GM12878 (cell line): ENCODE measurements at regions not wholly inside any gene's neighbourhood (a gene's known extent, or its start where the extent isn't known, plus 50 kb on each side); places are given as distances from the start of the nearest gene placed in this dataset.

ENCODE experiments used
- ATAC-seq: fragments of 200-7000 bp; cut with Tn5 transposase; 3 replicates; pipeline ENCODE4 v1.9.1; 2020; ENCODE audit warnings: mild to moderate bottlenecking, moderate library complexity
- BruUV-seq: library from RNA; stranded (reverse); fragments of 400-500 nt; replicated peaks from 2 replicates; lab custom pipeline; 2021; lab: Mats Ljungman, UMichigan
- CTCF ChIA-PET: fragments of 300-600 bp; sonication (Branson Sonifier 250); formaldehyde crosslinking; extraction: SDS; loops from one replicate; lab custom pipeline; 2021; ENCODE audit warnings: inconsistent platforms; lab: Yijun Ruan, JAX
- POLR2A ChIA-PET: fragments of 350-600 bp; formaldehyde crosslinking; extraction: SDS; loops from one replicate; lab custom pipeline; 2021; ENCODE audit warnings: inconsistent platforms; lab: Charles Lee
- RAD21 ChIA-PET: fragments of 300-600 bp; sonication (Branson Sonifier 250); formaldehyde crosslinking; loops from one replicate; lab custom pipeline; 2023; ENCODE audit warnings: antibody characterized with exemption; ENCODE audit not compliant: unreplicated experiment; lab: Charles Lee
- SMC1A ChIA-PET: fragments of 300-600 bp; sonication (Branson Sonifier 250); formaldehyde crosslinking; loops from one replicate; lab custom pipeline; 2023; ENCODE audit not compliant: unreplicated experiment, uncharacterized antibody; lab: Charles Lee
- DNase-seq: peaks from one replicate; pipeline ENCODE4 v3.0.0-alpha.2; 2011; ENCODE audit warnings: low read depth, low spot score
- FAIRE-seq: peaks from 3 replicates; lab custom pipeline; 2011; peaks lifted over from hg19 to GRCh38; lab: Jason Lieb, UNC
- H2AFZ ChIP-seq: 2 replicates; pipeline ENCODE4 v1.6.0; 2011; ENCODE audit warnings: low read depth, low read length, control low read depth; ENCODE audit not compliant: control insufficient read depth
- H3K27ac ChIP-seq: 2 replicates; pipeline ENCODE4 v1.5.1; 2011; ENCODE audit warnings: control low read depth; ENCODE audit not compliant: control insufficient read depth, insufficient read depth
- H3K27me3 ChIP-seq, 2 experiments: replicated peaks in 1 of 2; 2 replicates each; pipeline versions ENCODE4 v1.6.0 to v1.6.1; 2011; ENCODE audit warnings: low read length in 1 of 2; ENCODE audit not compliant: control insufficient read depth in 2 of 2, insufficient read depth in 2 of 2
- H3K36me3 ChIP-seq, 2 experiments: 2 replicates each; pipeline ENCODE4 v1.5.1; 2011; ENCODE audit warnings: low read length in 1 of 2; ENCODE audit not compliant: control insufficient read depth in 2 of 2, insufficient read depth in 2 of 2
- H3K4me1 ChIP-seq: 2 replicates; pipeline ENCODE4 v1.6.1; 2011; ENCODE audit warnings: mild to moderate bottlenecking, low read length, moderate library complexity, mixed read lengths; ENCODE audit not compliant: control insufficient read depth, insufficient read depth
- H3K4me2 ChIP-seq: 2 replicates; pipeline ENCODE4 v1.6.0; 2011; ENCODE audit warnings: control low read depth; ENCODE audit not compliant: control insufficient read depth, insufficient read depth
- H3K4me3 ChIP-seq: fragments of 200-600 bp; sonication (generic); 2 replicates; pipeline ENCODE4 v1.5.1; 2016
- H3K79me2 ChIP-seq: 2 replicates; pipeline ENCODE4 v1.6.0; 2011; ENCODE audit warnings: low read length; ENCODE audit not compliant: control insufficient read depth, insufficient read depth
- H3K9ac ChIP-seq: 2 replicates; pipeline ENCODE4 v1.8.0; 2011; ENCODE audit warnings: low read length, control low read depth, mixed read lengths; ENCODE audit not compliant: control insufficient read depth, insufficient read depth
- H3K9me3 ChIP-seq: replicated peaks from 3 replicates; pipeline ENCODE4 v1.5.1; 2011; ENCODE audit warnings: mild to moderate bottlenecking, low read length; ENCODE audit not compliant: control insufficient read depth, insufficient read depth
- H4K20me1 ChIP-seq: 2 replicates; pipeline ENCODE4 v1.6.0; 2011; ENCODE audit not compliant: control insufficient read depth, insufficient read depth
- BCL11A ChIP-seq: IDR thresholded peaks from 2 replicates; pipeline ENCODE4 v1.6.1; 2011; ENCODE audit warnings: low read depth, low read length
- FOXK2 ChIP-seq: fragments of 450-650 bp; IDR thresholded peaks from 2 replicates; pipeline ENCODE4 v1.6.1; 2017; ENCODE audit warnings: mild to moderate bottlenecking, moderate library complexity
- GABPA ChIP-seq: IDR thresholded peaks from 2 replicates; pipeline ENCODE4 v1.6.1; 2014; ENCODE audit warnings: antibody characterized with exemption, low read depth, mild to moderate bottlenecking, inconsistent platforms
- HDGF ChIP-seq: fragments of 450-650 bp; IDR thresholded peaks from 2 replicates; pipeline ENCODE4 v1.6.1; 2016; ENCODE audit warnings: antibody characterized with exemption
- NFYB ChIP-seq: IDR thresholded peaks from 2 replicates; pipeline ENCODE4 v1.6.1; 2011; ENCODE audit warnings: low read depth, mild to moderate bottlenecking, low read length, improper control_type of control experiment, moderate library complexity; ENCODE audit not compliant: insufficient read depth
- POLR2A ChIP-seq: IDR thresholded peaks from 2 replicates; pipeline ENCODE4 v1.6.1; 2011; ENCODE audit warnings: low read depth, mild to moderate bottlenecking, low read length
- RAD21 ChIP-seq: IDR thresholded peaks from 2 replicates; pipeline ENCODE4 v1.6.1; 2011; ENCODE audit warnings: mild to moderate bottlenecking, low read depth, low read length, moderate library complexity; ENCODE audit not compliant: insufficient read depth
- RB1 ChIP-seq: fragments of 450-650 bp; formaldehyde crosslinking; IDR thresholded peaks from 2 replicates; pipeline ENCODE4 v1.6.1; 2017; ENCODE audit warnings: mild to moderate bottlenecking, borderline replicate concordance
- SIN3A ChIP-seq: IDR thresholded peaks from 2 replicates; pipeline ENCODE4 v1.6.1; 2012; ENCODE audit warnings: low read depth, low read length, improper control_type of control experiment
- SP1 ChIP-seq: IDR thresholded peaks from one replicate; pipeline ENCODE4 v1.6.1; 2011; ENCODE audit warnings: low read depth, low read length
- SREBF1 ChIP-seq: IDR thresholded peaks from 2 replicates; pipeline ENCODE4 v1.6.1; 2012; ENCODE audit warnings: mild to moderate bottlenecking, low read length
- SRF ChIP-seq, 2 experiments: IDR thresholded peaks; 2 replicates each; pipeline ENCODE4 v1.6.1; 2011; ENCODE audit warnings: low read depth in 2 of 2, low read length in 2 of 2, mild to moderate bottlenecking in 1 of 2, moderate library complexity in 1 of 2
- TARDBP ChIP-seq: IDR thresholded peaks from 2 replicates; pipeline ENCODE4 v1.6.1; 2016; ENCODE audit warnings: borderline replicate concordance
- TBL1XR1 ChIP-seq: IDR thresholded peaks from 2 replicates; pipeline ENCODE4 v1.6.1; 2012; ENCODE audit warnings: low read depth, low read length, improper control_type of control experiment
- WGBS: methylation state at CpG from one replicate; pipeline ENCODE4 v1.1.6; 2016; ENCODE audit warnings: low lambda C conversion rate; ENCODE audit not compliant: insufficient replicate concordance, insufficient coverage; ENCODE audit errors: missing lambda C conversion rate; 5-methylcytosine and 5-hydroxymethylcytosine counted together
- in situ Hi-C: fragments of 300-500 bp; cut with MboI; formaldehyde crosslinking; loops from 9 replicates; pipeline ENCODE4 v1.14.3; 2018; ENCODE audit warnings: mixed read lengths
- intact Hi-C: fragments of 100-400 bp; cut with micrococcal nuclease; formaldehyde crosslinking; loops from one replicate; pipeline ENCODE4 v1.14.2; 2022; ENCODE audit not compliant: unreplicated experiment
- TF ChIP-seq, protein P1 (sequence below): IDR thresholded peaks from 2 replicates; pipeline ENCODE4 v1.6.1; 2011; ENCODE audit warnings: low read depth, low read length, improper control_type of control experiment, borderline replicate concordance
- TF ChIP-seq, protein P2 (sequence below): IDR thresholded peaks from 2 replicates; pipeline ENCODE4 v1.6.1; 2012; ENCODE audit warnings: improper control_type of control experiment, low read depth, low read length; ENCODE audit not compliant: insufficient replicate concordance

DNA sequence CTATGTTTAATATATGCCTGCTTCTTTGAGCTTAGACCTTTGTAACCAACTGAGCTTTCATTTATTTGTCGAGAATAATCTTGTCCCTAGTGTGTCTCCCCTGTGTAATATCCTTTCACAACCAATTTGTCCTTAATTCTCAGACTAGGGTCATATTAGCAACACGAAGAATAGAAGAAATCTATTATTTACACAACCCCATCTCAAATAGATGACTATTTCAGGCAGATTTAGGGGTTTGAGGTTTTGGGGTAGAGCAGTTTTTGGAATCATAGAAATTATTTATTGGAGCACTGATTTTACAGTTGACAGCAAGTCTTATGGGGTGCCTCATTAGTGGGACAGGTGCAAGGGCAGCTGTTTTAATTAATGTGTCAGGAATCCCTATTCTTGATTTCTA lies 91.2 kb upstream of the ANO4 start:
- SMC1A ChIA-PET = no interaction called here
- no peak for FAIRE-seq

More for the DNA sequence above, 91.2 kb upstream of the ANO4 start:
- intact Hi-C loops (no loop called here), in situ Hi-C loops (no loop called here)
- Histone ChIP-seq H2AFZ (no peak overlapping the region), H3K9me3 (no peaks in the 10 kb centered on the region), H3K4me2 (no peak overlapping the region), H3K27me3 (no peaks in the 10 kb centered on the region; a peak in 1 of 4 replicates), H4K20me1 (no peaks in the 10 kb centered on the region), H3K4me3 (no peak overlapping the region), H3K4me1 (peaks cover 4% of the 10 kb centered on the region; the same call in 1 of the 2 replicates), H3K79me2 (no peaks in the 10 kb centered on the region), H3K36me3 (no peaks in the 10 kb centered on the region)
- ChIA-PET POLR2A (no interaction called here), RAD21 (no interaction called here), CTCF (interaction anchor here (0.7 to 0.9 kb wide), 2 partner anchors 9 to 31 kb away, joined by 4 to 5 read pairs; no protein-coding TSS in a partner anchor)
- DNase-seq (no peak), ATAC-seq (no peak)
- no TSS peak for BruUV-seq
- TF ChIP-seq TARDBP (no peak), HDGF (no peak), SREBF1 (no peak), SIN3A (no peak), RB1 (no peak), RAD21 (no peak), POLR2A (no peak), NFYB (no peak), BCL11A (no peak), TBL1XR1 (no peak), SP1 (no peak), SRF (IDR thresholded peaks at IDR 0.05; ENCODE audit: low read depth in 2 of 2, low read length in 2 of 2) (no peak), FOXK2 (no peak), GABPA (no peak)
- TF ChIP-seq, protein P1, sequence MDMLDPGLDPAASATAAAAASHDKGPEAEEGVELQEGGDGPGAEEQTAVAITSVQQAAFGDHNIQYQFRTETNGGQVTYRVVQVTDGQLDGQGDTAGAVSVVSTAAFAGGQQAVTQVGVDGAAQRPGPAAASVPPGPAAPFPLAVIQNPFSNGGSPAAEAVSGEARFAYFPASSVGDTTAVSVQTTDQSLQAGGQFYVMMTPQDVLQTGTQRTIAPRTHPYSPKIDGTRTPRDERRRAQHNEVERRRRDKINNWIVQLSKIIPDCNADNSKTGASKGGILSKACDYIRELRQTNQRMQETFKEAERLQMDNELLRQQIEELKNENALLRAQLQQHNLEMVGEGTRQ = no peak
- TF ChIP-seq, protein P2, sequence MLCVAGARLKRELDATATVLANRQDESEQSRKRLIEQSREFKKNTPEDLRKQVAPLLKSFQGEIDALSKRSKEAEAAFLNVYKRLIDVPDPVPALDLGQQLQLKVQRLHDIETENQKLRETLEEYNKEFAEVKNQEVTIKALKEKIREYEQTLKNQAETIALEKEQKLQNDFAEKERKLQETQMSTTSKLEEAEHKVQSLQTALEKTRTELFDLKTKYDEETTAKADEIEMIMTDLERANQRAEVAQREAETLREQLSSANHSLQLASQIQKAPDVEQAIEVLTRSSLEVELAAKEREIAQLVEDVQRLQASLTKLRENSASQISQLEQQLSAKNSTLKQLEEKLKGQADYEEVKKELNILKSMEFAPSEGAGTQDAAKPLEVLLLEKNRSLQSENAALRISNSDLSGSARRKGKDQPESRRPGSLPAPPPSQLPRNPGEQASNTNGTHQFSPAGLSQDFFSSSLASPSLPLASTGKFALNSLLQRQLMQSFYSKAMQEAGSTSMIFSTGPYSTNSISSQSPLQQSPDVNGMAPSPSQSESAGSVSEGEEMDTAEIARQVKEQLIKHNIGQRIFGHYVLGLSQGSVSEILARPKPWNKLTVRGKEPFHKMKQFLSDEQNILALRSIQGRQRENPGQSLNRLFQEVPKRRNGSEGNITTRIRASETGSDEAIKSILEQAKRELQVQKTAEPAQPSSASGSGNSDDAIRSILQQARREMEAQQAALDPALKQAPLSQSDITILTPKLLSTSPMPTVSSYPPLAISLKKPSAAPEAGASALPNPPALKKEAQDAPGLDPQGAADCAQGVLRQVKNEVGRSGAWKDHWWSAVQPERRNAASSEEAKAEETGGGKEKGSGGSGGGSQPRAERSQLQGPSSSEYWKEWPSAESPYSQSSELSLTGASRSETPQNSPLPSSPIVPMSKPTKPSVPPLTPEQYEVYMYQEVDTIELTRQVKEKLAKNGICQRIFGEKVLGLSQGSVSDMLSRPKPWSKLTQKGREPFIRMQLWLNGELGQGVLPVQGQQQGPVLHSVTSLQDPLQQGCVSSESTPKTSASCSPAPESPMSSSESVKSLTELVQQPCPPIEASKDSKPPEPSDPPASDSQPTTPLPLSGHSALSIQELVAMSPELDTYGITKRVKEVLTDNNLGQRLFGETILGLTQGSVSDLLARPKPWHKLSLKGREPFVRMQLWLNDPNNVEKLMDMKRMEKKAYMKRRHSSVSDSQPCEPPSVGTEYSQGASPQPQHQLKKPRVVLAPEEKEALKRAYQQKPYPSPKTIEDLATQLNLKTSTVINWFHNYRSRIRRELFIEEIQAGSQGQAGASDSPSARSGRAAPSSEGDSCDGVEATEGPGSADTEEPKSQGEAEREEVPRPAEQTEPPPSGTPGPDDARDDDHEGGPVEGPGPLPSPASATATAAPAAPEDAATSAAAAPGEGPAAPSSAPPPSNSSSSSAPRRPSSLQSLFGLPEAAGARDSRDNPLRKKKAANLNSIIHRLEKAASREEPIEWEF = no peak
- TF ChIP-seq, all 136 proteins: peak for 0
- WGBS = 0% methylated on average over 2 of the region's 2 CpGs
- H3K9ac ChIP-seq = no peak overlapping the region
- no peak overlapping the region for H3K27ac ChIP-seq
